GM18511 (cell line): ENCODE measurements at regions not wholly inside any gene's neighbourhood (a gene's known extent, or its start where the extent isn't known, plus 50 kb on each side); places are given as distances from the start of the nearest gene placed in this dataset.
A peak's percentile ranks its signal among the peaks of the same experiment; 100 is the strongest.

Experiments
- ATAC-seq: cut with Tn5 transposase; IDR thresholded peaks from one replicate; pipeline ENCODE4 v1.9.1; 2021; ENCODE audit warnings: mild to moderate bottlenecking, moderate library complexity; ENCODE audit not compliant: unreplicated experiment

DNA sequence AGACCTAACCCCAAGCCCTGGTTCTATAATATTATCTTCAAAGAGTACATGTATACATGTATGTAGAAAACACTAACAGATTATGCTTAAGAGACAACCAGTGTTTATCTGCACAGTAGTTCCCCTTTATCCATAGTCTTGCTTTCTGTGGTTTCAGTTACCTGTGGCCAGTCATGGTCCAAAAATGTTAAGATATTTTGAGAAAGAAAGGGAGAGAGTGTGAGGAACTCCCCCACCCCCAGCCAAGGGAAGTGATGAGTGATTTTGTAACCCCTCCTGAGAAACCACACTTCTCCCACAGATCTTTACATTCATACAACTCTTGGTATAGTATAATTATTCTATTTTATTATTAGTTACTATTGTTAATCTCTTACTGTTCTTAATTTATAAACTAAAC, 77.3 kb upstream of the CNTN1 start:
- peak; percentile 76 for ATAC-seq

DNA sequence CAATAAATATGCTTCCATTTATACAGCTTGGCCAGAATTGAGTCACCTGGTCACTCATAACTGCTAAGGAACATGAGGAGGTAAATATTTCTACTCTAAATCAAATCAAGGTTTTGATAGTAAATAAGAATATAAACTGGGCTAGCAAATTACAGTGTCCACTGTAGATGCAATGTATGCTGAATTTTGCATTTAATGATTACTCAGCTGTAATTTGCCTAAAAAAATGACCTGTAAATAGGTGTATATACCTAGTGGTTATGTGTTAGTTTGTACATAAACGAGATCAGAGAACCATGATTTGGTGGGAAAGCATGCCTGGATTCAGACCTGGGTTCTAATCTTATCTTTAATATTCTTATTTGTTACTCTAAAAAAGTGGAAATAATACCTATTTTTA, 76.6 kb upstream of the CNTN1 start:
- no peak for ATAC-seq

DNA sequence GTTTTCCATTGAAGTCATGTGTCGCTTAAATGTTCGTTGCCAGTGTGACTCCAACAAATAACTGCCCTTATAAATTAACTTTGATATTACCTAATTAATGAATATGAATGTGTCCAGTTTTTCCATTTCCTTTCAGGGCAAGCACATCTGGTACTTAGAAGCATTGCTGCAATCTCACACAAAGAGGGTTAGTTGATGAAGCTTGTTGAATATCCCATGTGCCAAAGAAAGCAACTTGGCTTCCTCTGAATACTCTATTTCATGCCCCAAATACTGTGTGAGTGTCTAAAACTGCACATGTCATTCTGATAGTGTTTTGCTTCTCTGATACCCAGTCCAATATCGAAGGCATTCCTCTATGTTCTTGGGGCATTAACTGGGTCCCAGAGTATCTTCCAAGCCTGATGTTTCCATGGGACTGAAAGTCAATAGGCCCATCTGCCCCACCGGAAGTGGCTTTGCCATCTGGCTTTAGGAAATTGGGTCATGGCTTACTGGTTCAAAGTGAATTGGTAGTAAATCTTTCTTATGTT, 75.8 kb upstream of the CNTN1 start:
- no peak for ATAC-seq

DNA sequence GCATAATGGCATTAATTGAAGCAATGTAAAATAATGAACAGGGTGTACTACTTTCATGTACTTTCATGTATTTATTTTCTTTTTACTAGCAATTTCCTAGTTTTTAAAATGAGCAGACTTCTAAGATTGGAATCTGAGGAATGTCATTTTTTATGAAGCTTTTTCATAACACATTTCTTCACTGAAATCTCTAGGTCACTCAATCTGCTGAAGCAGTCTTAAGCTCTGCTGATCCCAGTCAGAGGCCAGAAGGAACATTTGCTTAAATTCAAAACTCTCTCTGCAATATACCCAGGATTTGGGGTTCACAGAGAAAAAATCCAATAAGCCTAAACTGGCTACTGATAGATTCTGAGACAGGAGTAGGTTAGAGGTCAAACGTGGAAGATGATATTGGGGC, 73.6 kb upstream of the CNTN1 start:
- ATAC-seq: no peak

DNA sequence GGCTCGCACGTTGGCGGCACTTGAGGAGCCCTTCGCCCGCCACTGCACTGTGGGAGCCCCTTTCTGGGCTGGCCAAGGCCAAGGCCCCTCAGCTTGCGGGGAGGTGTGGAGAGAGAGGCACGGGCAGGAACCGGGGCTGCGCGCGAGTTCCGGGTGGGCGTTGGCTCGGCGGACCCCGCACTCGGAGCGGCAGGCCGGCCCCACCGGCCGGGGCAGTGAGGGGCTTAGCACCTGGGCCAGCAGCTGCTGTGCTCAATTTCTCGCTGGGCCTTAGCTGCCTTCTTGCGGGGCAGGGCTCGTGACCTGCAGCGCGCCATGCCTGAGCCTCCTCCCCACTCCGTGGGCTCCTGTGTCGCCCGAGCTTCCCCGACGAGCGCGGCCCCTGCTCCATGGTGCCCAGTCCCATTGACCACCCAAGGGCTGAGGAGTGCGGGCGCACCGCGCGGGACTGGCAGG, 71.6 kb upstream of the CNTN1 start:
- ATAC-seq: no peak

DNA sequence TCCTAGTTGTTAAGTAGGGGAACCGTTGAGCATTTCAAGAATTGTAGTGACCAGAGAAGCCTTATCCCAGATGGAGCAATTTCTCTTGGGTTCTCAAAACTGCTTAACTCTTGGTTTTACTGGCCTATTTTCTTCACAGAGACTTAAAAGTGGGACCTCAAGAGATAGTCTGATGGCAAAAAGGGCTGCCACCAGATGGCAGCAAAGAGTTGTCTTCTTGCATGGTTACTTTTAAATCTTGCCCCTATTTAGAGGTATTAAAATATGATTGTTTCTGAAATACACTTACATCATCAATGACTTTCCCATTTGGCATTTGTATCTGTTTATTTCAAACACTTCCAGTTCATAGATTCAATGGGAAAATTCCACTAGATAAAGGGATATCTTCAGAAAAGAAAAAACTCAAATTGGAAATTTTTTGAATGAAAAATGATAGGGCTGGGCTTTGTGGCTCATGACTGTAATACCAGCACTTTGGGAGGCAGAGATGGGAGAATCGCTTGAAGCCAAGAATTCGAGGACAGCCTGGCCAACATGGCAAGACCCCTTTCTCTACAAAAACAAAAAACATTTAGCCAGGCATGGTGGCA, 69.9 kb upstream of the CNTN1 start:
- peak; percentile 67 for ATAC-seq

DNA sequence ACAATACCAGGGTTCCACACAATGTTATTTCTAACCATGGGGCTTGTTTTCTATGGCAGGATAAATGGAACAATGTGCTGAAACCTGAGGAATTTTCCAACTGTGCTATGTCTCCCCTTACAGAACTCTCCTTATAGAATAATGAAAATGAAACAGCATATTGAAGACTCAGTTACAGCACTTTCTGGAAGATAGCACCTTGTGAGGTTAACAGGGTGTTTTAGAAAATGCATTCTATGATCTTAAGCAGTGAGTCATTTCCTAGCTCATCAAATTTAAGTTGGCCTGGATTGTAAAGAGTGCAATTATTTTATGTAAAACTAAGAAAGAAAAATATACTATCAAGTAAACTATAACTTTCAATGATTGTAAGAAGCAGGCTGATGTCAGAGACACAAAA, 60.1 kb upstream of the CNTN1 start:
- no peak for ATAC-seq

DNA sequence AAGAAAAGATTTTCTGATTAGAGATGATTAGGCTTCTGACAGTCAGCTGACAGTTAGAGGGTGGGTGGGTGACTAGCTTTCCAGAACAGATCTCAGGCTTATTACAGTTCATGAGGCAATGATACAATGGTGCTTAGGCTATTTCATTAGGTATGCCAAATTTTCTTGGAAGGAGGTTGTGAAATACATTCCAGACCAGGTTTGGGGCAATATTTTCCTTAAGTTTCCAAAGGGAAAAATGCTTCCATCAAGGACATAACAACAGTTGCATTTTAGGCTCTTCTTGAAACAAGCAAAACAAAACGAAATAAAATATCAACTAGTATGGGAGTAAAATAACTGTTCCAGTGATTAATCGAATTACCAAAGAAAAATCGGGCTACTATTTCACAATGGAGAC, 59.3 kb upstream of the CNTN1 start:
- ATAC-seq: no peak

DNA sequence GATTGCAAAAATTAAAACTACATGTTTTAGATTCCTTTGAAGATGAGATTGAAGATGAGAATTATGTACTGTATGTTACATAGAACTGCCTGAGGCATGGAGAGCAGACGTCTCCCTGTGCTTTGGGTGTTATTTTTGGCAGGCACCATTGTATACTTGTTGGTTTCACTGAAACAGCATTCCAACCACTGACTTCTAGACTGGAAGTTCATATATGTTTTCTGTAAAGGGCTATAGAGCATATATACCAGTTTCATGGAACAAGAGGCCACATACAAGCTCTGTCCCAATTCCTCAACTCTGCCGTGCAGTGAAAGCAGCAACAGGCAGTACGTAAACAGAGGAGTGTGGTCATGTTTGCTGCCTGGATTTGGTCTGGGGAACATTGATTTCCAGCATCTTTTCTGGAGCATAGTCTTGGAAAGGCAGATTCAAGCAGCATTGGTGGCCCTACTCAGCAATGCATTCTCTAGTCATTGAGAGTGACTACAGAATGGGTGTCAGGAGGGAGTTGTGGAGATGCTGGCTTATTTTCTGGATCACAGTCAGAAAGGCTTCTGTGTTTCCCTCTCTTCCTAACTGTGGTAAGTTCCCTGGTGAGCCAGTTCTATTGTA, 57.6 kb upstream of the CNTN1 start:
- ATAC-seq: no peak

DNA sequence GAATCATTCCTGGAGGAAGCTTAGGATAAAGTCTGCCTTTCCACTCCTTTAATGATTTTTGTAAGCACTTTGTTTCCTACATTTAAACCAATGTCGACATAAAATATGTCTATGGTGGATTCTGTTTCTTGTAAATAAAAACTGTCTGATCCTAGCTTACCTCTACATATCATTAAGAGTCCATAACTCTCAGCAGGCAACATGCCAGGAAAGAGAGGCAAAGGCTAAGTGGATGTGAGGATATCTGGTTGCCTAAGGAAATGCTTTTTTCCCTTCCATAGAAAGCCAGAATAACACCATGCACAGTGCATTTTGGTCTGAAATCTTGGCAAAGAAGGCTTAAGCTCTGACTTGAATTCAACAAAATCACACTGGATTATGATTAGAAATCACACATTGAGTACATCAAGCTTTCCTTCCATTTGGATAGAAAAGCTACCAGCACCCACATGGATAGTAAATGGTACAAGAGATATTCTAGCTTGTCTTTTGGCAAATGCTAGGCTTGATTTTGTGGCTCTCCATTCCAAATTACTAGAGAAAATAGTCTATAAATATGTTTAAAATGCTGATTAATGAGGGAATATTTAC, 57.0 kb upstream of the CNTN1 start:
- no peak for ATAC-seq
